ENCODE measurements at regions not wholly inside any gene's neighbourhood (a gene's known extent, or its start where the extent isn't known, plus 50 kb on each side); places are given as distances from the start of the nearest gene placed in this dataset.
"Not testable (repeated sequence)": the region's sequence is repeated elsewhere in the genome, so short reads cannot be mapped to it uniquely, and the experiment has no call there.

GRCh38 chr20:12833861-12834260 lies 174.9 kb upstream of the SPTLC3 start:
- peaks cover 10% of the 10 kb centered on the region for H3K4me1 ChIP-seq (ENCODE audit: control insufficient read depth, insufficient read depth, low read length)
- no peaks in the 10 kb centered on the region for H3K9me3 ChIP-seq (ENCODE audit: control insufficient read depth, insufficient read depth, low read length)
- H3K27ac ChIP-seq (ENCODE audit: low read depth, low read length): no peak overlapping the region
- no peak overlapping the region for H3K9ac ChIP-seq (ENCODE audit: low read depth, low read length)
- no peaks in the 10 kb centered on the region for H3K27me3 ChIP-seq (ENCODE audit: control insufficient read depth, insufficient read depth, low read length)
- H3K36me3 ChIP-seq (ENCODE audit: control insufficient read depth, insufficient read depth, low read length): no peaks in the 10 kb centered on the region
- no peak overlapping the region for H3K4me3 ChIP-seq (ENCODE audit: low read depth, low read length)

- H3K4me3 ChIP-seq (ENCODE audit: low read depth, low read length): no peak overlapping the region
- no peaks in the 10 kb centered on the region for H3K36me3 ChIP-seq (ENCODE audit: control insufficient read depth, insufficient read depth, low read length)
- H3K27ac ChIP-seq (ENCODE audit: low read depth, low read length): no peak overlapping the region
- H3K9ac ChIP-seq (ENCODE audit: low read depth, low read length): no peak overlapping the region
- H3K9me3 ChIP-seq (ENCODE audit: control insufficient read depth, insufficient read depth, low read length): no peaks in the 10 kb centered on the region
- peaks cover 10% of the 10 kb centered on the region for H3K4me1 ChIP-seq (ENCODE audit: control insufficient read depth, insufficient read depth, low read length)
- H3K27me3 ChIP-seq (ENCODE audit: control insufficient read depth, insufficient read depth, low read length): no peaks in the 10 kb centered on the region
Measured at GRCh38 chr20:12835999-12836398, 172.8 kb upstream of the SPTLC3 start.

GRCh38 chr20:12837646-12838045 lies 171.1 kb upstream of the SPTLC3 start:
- H3K27me3 ChIP-seq (ENCODE audit: control insufficient read depth, insufficient read depth, low read length): no peaks in the 10 kb centered on the region
- H3K4me3 ChIP-seq (ENCODE audit: low read depth, low read length): no peak overlapping the region
- no peak overlapping the region for H3K9ac ChIP-seq (ENCODE audit: low read depth, low read length)
- no peaks in the 10 kb centered on the region for H3K36me3 ChIP-seq (ENCODE audit: control insufficient read depth, insufficient read depth, low read length)
- no peak overlapping the region for H3K27ac ChIP-seq (ENCODE audit: low read depth, low read length)
- H3K9me3 ChIP-seq (ENCODE audit: control insufficient read depth, insufficient read depth, low read length): no peaks in the 10 kb centered on the region
- H3K4me1 ChIP-seq (ENCODE audit: control insufficient read depth, insufficient read depth, low read length): peaks cover 10% of the 10 kb centered on the region

DNA sequence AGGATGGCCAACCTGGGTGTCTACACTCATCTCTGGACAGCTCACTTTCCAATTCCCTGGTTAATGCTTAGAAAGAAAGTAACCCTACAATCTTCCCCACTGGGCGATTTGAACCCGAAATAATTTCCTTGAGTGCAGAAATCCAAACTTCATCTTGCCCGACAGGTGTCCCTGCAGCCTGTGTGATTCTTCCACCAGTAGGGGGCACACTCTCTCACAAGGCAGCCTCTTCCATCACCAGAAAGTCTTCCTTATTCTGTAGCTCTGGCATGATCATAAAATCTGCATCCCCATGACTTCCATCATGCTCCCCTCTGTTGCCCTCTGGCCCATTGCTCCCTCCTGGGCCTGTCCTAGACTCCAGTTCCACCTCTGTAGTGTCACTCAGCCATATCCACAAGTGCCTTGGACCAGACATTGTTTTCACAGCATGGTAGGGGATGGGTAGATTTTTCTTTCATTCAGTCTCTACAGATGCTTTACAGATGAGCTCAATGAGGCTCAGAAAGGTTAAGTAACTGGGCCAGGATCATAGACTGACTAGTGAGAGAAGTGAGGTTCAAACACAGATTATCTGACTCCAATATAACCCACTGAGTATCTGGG lies 170.4 kb upstream of the SPTLC3 start:
- Histone ChIP-seq H3K4me1 (ENCODE audit: control insufficient read depth, insufficient read depth, low read length) (peaks cover 10% of the 10 kb centered on the region), H3K9me3 (ENCODE audit: control insufficient read depth, insufficient read depth, low read length) (no peaks in the 10 kb centered on the region), H3K36me3 (ENCODE audit: control insufficient read depth, insufficient read depth, low read length) (no peaks in the 10 kb centered on the region), H3K9ac (ENCODE audit: low read depth, low read length) (no peak overlapping the region), H3K27ac (ENCODE audit: low read depth, low read length) (no peak overlapping the region), H3K27me3 (ENCODE audit: control insufficient read depth, insufficient read depth, low read length) (no peaks in the 10 kb centered on the region), H3K4me3 (ENCODE audit: low read depth, low read length) (no peak overlapping the region)

DNA sequence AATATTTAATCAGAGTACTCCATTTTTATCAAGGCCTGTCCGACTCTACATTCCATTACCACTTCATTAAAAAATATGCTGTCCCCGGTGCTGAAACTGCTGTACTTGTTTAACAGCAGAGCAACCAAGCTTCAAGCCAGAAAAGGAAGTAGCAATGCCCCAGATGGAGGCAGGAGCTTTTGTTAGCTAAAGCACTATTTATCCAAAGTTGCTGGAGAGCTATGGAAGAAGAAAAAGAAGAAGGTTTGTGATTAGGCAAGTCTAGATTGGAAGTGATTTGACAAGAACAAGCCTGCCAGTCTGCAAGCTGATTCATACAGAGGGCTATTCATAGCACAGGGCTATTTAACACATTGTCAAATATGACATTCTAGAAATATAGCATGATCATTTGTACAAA lies 160.9 kb upstream of the SPTLC3 start:
- H3K27me3 ChIP-seq (ENCODE audit: control insufficient read depth, insufficient read depth, low read length): no peaks in the 10 kb centered on the region
- H3K9me3 ChIP-seq (ENCODE audit: control insufficient read depth, insufficient read depth, low read length): no peaks in the 10 kb centered on the region
- H3K4me3 ChIP-seq (ENCODE audit: low read depth, low read length): no peak overlapping the region
- H3K4me1 ChIP-seq (ENCODE audit: control insufficient read depth, insufficient read depth, low read length): no peaks in the 10 kb centered on the region
- H3K27ac ChIP-seq (ENCODE audit: low read depth, low read length): no peak overlapping the region
- H3K36me3 ChIP-seq (ENCODE audit: control insufficient read depth, insufficient read depth, low read length): no peaks in the 10 kb centered on the region
- H3K9ac ChIP-seq (ENCODE audit: low read depth, low read length): no peak overlapping the region

GRCh38 chr20:12849225-12849910 lies 159.4 kb upstream of the SPTLC3 start:
- no peak overlapping the region for H3K4me3 ChIP-seq (ENCODE audit: low read depth, low read length)
- H3K27ac ChIP-seq (ENCODE audit: low read depth, low read length): no peak overlapping the region
- no peaks in the 10 kb centered on the region for H3K4me1 ChIP-seq (ENCODE audit: control insufficient read depth, insufficient read depth, low read length)
- no peaks in the 10 kb centered on the region for H3K27me3 ChIP-seq (ENCODE audit: control insufficient read depth, insufficient read depth, low read length)
- H3K36me3 ChIP-seq (ENCODE audit: control insufficient read depth, insufficient read depth, low read length): no peaks in the 10 kb centered on the region
- no peak overlapping the region for H3K9ac ChIP-seq (ENCODE audit: low read depth, low read length)
- no peaks in the 10 kb centered on the region for H3K9me3 ChIP-seq (ENCODE audit: control insufficient read depth, insufficient read depth, low read length)

DNA sequence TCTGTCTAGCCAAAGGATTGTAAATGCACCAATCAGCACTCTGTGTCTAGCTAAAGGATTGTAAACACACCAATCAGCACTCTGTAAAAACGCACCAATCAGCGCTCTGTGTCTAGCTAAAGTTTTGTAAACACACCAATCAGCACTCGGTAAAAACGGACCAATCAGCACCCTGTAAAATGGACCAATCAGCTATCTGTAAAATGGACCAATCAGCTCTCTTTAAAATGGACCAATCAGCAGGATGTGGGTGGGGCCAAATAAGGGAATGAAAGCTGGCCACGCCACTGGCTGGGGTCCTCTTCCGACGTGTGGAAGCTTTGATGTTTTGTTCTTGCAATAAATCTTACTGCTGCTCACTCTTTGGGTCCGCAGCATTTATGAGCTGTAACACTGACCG lies 151.1 kb upstream of the SPTLC3 start:
- H3K4me1 ChIP-seq (ENCODE audit: control insufficient read depth, insufficient read depth, low read length); H3K27ac ChIP-seq (ENCODE audit: low read depth, low read length); H3K9ac ChIP-seq (ENCODE audit: low read depth, low read length); H3K27me3 ChIP-seq (ENCODE audit: control insufficient read depth, insufficient read depth, low read length); H3K9me3 ChIP-seq (ENCODE audit: control insufficient read depth, insufficient read depth, low read length); H3K36me3 ChIP-seq (ENCODE audit: control insufficient read depth, insufficient read depth, low read length); H3K4me3 ChIP-seq (ENCODE audit: low read depth, low read length): not testable (repeated sequence)

DNA sequence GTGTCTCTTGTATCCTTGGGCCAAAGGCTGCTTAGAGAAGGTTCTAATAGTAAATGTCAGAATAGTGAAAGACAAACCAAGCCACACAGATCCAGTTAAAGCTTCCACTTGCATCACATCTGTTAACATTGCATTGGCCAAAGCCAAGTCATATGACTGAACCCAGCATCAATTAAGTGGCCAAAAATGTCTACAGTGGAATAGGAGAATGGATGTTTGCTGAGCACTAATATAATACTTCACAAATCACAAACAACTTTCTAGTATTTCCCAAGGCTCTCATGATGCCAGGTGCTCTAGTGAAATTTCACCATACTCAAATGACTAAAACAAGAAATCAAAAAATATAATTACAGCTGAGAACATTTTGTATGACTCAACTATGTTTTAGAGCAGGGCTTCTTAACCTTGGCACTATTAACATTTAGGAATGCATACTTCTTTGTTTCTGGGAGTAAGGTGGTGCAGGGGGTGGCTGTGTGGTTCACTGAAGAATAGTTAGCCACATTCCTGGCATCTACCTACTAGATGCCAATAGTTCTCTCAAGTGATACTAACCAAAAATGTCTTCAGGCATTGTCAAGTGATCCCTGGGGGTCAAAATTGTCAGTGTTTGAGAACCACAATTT lies 148.0 kb upstream of the SPTLC3 start:
- Histone ChIP-seq H3K27me3 (ENCODE audit: control insufficient read depth, insufficient read depth, low read length) (no peaks in the 10 kb centered on the region), H3K27ac (ENCODE audit: low read depth, low read length) (no peak overlapping the region), H3K4me1 (ENCODE audit: control insufficient read depth, insufficient read depth, low read length) (no peaks in the 10 kb centered on the region), H3K9me3 (ENCODE audit: control insufficient read depth, insufficient read depth, low read length) (no peaks in the 10 kb centered on the region), H3K9ac (ENCODE audit: low read depth, low read length) (no peak overlapping the region), H3K36me3 (ENCODE audit: control insufficient read depth, insufficient read depth, low read length) (no peaks in the 10 kb centered on the region), H3K4me3 (ENCODE audit: low read depth, low read length) (no peak overlapping the region)

GRCh38 chr20:12869669-12870068 lies 139.1 kb upstream of the SPTLC3 start:
- H3K36me3 ChIP-seq (ENCODE audit: control insufficient read depth, insufficient read depth, low read length): no peaks in the 10 kb centered on the region
- H3K4me3 ChIP-seq (ENCODE audit: low read depth, low read length): no peak overlapping the region
- no peak overlapping the region for H3K9ac ChIP-seq (ENCODE audit: low read depth, low read length)
- H3K27me3 ChIP-seq (ENCODE audit: control insufficient read depth, insufficient read depth, low read length): no peaks in the 10 kb centered on the region
- no peak overlapping the region for H3K27ac ChIP-seq (ENCODE audit: low read depth, low read length)
- no peaks in the 10 kb centered on the region for H3K9me3 ChIP-seq (ENCODE audit: control insufficient read depth, insufficient read depth, low read length)
- no peaks in the 10 kb centered on the region for H3K4me1 ChIP-seq (ENCODE audit: control insufficient read depth, insufficient read depth, low read length)

DNA sequence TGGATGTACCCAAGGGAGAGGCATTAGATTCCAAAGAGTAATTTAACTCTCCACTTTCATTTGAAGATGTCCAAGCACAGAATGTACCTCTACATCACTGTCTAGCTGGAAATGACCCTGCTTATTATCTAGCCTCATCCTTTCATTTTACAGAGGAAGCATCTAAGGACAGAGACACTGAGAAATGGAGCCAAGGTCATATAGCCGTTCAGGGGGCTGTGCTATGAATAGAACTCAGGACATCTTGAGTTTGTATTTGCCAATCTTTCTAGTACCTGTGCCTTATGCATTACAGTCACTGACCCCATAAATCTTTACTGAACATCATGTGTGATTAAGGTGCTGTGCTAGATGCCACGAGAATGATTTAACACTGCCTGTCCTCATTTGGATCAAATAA lies 138.2 kb upstream of the SPTLC3 start:
- Histone ChIP-seq H3K9me3 (ENCODE audit: control insufficient read depth, insufficient read depth, low read length) (no peaks in the 10 kb centered on the region), H3K9ac (ENCODE audit: low read depth, low read length) (no peak overlapping the region), H3K4me3 (ENCODE audit: low read depth, low read length) (no peak overlapping the region), H3K27me3 (ENCODE audit: control insufficient read depth, insufficient read depth, low read length) (no peaks in the 10 kb centered on the region), H3K36me3 (ENCODE audit: control insufficient read depth, insufficient read depth, low read length) (no peaks in the 10 kb centered on the region), H3K27ac (ENCODE audit: low read depth, low read length) (no peak overlapping the region), H3K4me1 (ENCODE audit: control insufficient read depth, insufficient read depth, low read length) (peaks cover 7% of the 10 kb centered on the region)

- peaks cover 14% of the 10 kb centered on the region for H3K4me1 ChIP-seq (ENCODE audit: control insufficient read depth, insufficient read depth, low read length)
- no peak overlapping the region for H3K9ac ChIP-seq (ENCODE audit: low read depth, low read length)
- H3K4me3 ChIP-seq (ENCODE audit: low read depth, low read length): no peak overlapping the region
- H3K9me3 ChIP-seq (ENCODE audit: control insufficient read depth, insufficient read depth, low read length): no peaks in the 10 kb centered on the region
- H3K27ac ChIP-seq (ENCODE audit: low read depth, low read length): no peak overlapping the region
- H3K36me3 ChIP-seq (ENCODE audit: control insufficient read depth, insufficient read depth, low read length): no peaks in the 10 kb centered on the region
- H3K27me3 ChIP-seq (ENCODE audit: control insufficient read depth, insufficient read depth, low read length): no peaks in the 10 kb centered on the region
Measured at GRCh38 chr20:12874933-12875332, 133.8 kb upstream of the SPTLC3 start.
